ENCODE measurements at regions not wholly inside any gene's neighbourhood (a gene's known extent, or its start where the extent isn't known, plus 50 kb on each side); places are given as distances from the start of the nearest gene placed in this dataset.

DNA sequence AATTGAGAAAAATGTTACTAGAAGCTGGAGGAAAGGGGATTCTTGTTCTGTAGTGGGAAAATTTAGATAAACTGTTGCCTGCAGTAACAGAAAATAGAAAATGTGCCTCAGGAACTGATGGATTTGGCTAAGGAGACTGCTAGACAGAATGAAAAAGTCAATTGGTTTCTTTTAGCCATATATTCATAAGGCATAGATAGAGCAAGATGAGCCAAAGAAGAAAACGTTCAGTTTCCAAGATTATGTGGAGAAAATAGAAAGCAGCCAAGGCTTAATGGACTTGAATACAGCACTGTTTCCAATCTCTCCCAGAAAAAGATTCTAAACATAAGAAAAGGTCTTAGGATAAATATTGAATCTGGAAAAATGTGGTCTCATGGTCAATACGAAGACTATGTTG lies 115.1 kb upstream of the TCF21 start:
- no peaks in the 10 kb centered on the region for H3K27me3 ChIP-seq (ENCODE audit: control insufficient read depth in 1 of 2, insufficient read depth in 2 of 2, low read length in 2 of 2)
- H2AFZ ChIP-seq (ENCODE audit: low read length), result no peak overlapping the region
- POLR2A ChIA-PET, result no interaction called here
- in situ Hi-C loops (cut with HindIII; ENCODE audit: extremely low pct_ligation_motif_present, low pct_unique_long_range_greater_than_20kb) (no loop called here), intact Hi-C loops (cut with micrococcal nuclease; ENCODE audit: unreplicated experiment) (no loop called here)
- BruUV-seq (replicated peaks), result no TSS peak
- H3K79me2 ChIP-seq (ENCODE audit: insufficient read depth, low read length), result no peaks in the 10 kb centered on the region
- no peak overlapping the region for H3K4me3 ChIP-seq (replicated peaks in 1 of 3; ENCODE audit: insufficient read depth in 1 of 3, low read depth in 2 of 3, low read length in 3 of 3)
- no peak overlapping the region for H3K4me2 ChIP-seq (ENCODE audit: low read depth, low read length)
- WGBS (ENCODE audit: low lambda C conversion rate), result 1% methylated on average over 2 of the region's 2 CpGs
- TF ChIP-seq ZNF83 (CRISPR knock-in tag; IDR thresholded peaks at IDR 0.05; ENCODE audit: borderline replicate concordance) (no peak), PPARG (CRISPR knock-in tag; conservative IDR thresholded peaks at IDR 0.05) (no peak), ZNF678 (CRISPR knock-in tag; IDR thresholded peaks at IDR 0.05) (no peak), RFXANK (CRISPR knock-in tag; IDR thresholded peaks at IDR 0.05) (no peak), ZNF383 (CRISPR knock-in tag; IDR thresholded peaks at IDR 0.05; ENCODE audit: borderline replicate concordance) (no peak), ZNF354B (CRISPR knock-in tag; IDR thresholded peaks at IDR 0.05) (no peak), ZNF563 (CRISPR knock-in tag; IDR thresholded peaks at IDR 0.05) (no peak), ZFP41 (CRISPR knock-in tag; IDR thresholded peaks at IDR 0.05; ENCODE audit: borderline replicate concordance) (no peak), ATF1 (CRISPR knock-in tag; IDR thresholded peaks at IDR 0.05) (no peak), SAP130 (CRISPR knock-in tag; IDR thresholded peaks at IDR 0.05; ENCODE audit: low read depth) (no peak), ZNF883 (CRISPR knock-in tag; IDR thresholded peaks at IDR 0.05; ENCODE audit: not compliant biosample characterization) (no peak), SKI (IDR thresholded peaks at IDR 0.05; ENCODE audit: partially characterized antibody) (no peak), ZNF879 (CRISPR knock-in tag; IDR thresholded peaks at IDR 0.05) (no peak), ZNF713 (CRISPR knock-in tag; IDR thresholded peaks at IDR 0.05) (no peak), SPEN (CRISPR knock-in tag; IDR thresholded peaks at IDR 0.05; ENCODE audit: low read depth) (no peak)
- TF ChIP-seq, protein P1, sequence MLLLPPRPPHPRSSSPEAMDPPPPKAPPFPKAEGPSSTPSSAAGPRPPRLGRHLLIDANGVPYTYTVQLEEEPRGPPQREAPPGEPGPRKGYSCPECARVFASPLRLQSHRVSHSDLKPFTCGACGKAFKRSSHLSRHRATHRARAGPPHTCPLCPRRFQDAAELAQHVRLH (CRISPR knock-in tag; IDR thresholded peaks at IDR 0.05; ENCODE audit: borderline replicate concordance, low read depth), result no peak
- TF ChIP-seq, protein P2, sequence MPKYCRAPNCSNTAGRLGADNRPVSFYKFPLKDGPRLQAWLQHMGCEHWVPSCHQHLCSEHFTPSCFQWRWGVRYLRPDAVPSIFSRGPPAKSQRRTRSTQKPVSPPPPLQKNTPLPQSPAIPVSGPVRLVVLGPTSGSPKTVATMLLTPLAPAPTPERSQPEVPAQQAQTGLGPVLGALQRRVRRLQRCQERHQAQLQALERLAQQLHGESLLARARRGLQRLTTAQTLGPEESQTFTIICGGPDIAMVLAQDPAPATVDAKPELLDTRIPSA (CRISPR knock-in tag; IDR thresholded peaks at IDR 0.05; ENCODE audit: borderline replicate concordance), result no peak
- TF ChIP-seq, protein P3, sequence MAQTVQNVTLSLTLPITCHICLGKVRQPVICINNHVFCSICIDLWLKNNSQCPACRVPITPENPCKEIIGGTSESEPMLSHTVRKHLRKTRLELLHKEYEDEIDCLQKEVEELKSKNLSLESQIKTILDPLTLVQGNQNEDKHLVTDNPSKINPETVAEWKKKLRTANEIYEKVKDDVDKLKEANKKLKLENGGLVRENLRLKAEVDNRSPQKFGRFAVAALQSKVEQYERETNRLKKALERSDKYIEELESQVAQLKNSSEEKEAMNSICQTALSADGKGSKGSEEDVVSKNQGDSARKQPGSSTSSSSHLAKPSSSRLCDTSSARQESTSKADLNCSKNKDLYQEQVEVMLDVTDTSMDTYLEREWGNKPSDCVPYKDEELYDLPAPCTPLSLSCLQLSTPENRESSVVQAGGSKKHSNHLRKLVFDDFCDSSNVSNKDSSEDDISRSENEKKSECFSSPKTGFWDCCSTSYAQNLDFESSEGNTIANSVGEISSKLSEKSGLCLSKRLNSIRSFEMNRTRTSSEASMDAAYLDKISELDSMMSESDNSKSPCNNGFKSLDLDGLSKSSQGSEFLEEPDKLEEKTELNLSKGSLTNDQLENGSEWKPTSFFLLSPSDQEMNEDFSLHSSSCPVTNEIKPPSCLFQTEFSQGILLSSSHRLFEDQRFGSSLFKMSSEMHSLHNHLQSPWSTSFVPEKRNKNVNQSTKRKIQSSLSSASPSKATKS (CRISPR knock-in tag; IDR thresholded peaks at IDR 0.05), result no peak
- TF ChIP-seq, protein P4, sequence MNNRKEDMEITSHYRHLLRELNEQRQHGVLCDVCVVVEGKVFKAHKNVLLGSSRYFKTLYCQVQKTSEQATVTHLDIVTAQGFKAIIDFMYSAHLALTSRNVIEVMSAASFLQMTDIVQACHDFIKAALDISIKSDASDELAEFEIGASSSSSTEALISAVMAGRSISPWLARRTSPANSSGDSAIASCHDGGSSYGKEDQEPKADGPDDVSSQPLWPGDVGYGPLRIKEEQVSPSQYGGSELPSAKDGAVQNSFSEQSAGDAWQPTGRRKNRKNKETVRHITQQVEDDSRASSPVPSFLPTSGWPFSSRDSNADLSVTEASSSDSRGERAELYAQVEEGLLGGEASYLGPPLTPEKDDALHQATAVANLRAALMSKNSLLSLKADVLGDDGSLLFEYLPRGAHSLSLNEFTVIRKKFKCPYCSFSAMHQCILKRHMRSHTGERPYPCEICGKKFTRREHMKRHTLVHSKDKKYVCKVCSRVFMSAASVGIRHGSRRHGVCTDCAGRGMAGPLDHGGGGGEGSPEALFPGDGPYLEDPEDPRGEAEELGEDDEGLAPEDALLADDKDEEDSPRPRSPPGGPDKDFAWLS (CRISPR knock-in tag; IDR thresholded peaks at IDR 0.05; ENCODE audit: borderline replicate concordance), result no peak
- TF ChIP-seq, protein P5, sequence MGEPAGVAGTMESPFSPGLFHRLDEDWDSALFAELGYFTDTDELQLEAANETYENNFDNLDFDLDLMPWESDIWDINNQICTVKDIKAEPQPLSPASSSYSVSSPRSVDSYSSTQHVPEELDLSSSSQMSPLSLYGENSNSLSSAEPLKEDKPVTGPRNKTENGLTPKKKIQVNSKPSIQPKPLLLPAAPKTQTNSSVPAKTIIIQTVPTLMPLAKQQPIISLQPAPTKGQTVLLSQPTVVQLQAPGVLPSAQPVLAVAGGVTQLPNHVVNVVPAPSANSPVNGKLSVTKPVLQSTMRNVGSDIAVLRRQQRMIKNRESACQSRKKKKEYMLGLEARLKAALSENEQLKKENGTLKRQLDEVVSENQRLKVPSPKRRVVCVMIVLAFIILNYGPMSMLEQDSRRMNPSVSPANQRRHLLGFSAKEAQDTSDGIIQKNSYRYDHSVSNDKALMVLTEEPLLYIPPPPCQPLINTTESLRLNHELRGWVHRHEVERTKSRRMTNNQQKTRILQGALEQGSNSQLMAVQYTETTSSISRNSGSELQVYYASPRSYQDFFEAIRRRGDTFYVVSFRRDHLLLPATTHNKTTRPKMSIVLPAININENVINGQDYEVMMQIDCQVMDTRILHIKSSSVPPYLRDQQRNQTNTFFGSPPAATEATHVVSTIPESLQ (CRISPR knock-in tag; conservative IDR thresholded peaks at IDR 0.05), result no peak
- CTCF ChIA-PET (ENCODE audit: low intra/inter-chr PET ratio, low total read pairs), result no interaction called here
- no peaks in the 10 kb centered on the region for H4K20me1 ChIP-seq (ENCODE audit: insufficient read depth, low read length)
- no peaks in the 10 kb centered on the region for H3K36me3 ChIP-seq (replicated peaks in 1 of 2; ENCODE audit: control insufficient read depth in 1 of 2, insufficient read depth in 2 of 2, low read length in 2 of 2)
- no peak overlapping the region for H3K27ac ChIP-seq (ENCODE audit: extremely low read length, insufficient read depth, low read length)
- H3K4me1 ChIP-seq (ENCODE audit: insufficient read depth, low read length), result no peaks in the 10 kb centered on the region
- FAIRE-seq, result no peak
- no peak for DNase-seq (ENCODE audit: low spot score)
- ATAC-seq, result no peak
- no peak overlapping the region for H3K9ac ChIP-seq (ENCODE audit: insufficient read depth, low read depth, low read length)
- H3K9me3 ChIP-seq (ENCODE audit: low read length), result no peaks in the 10 kb centered on the region
